ENCODE measurements at regions not wholly inside any gene's neighbourhood (a gene's known extent, or its start where the extent isn't known, plus 50 kb on each side); places are given as distances from the start of the nearest gene placed in this dataset.
"Not testable (repeated sequence)": the region's sequence is repeated elsewhere in the genome, so short reads cannot be mapped to it uniquely, and the experiment has no call there.

- TF ChIP-seq, protein P1, sequence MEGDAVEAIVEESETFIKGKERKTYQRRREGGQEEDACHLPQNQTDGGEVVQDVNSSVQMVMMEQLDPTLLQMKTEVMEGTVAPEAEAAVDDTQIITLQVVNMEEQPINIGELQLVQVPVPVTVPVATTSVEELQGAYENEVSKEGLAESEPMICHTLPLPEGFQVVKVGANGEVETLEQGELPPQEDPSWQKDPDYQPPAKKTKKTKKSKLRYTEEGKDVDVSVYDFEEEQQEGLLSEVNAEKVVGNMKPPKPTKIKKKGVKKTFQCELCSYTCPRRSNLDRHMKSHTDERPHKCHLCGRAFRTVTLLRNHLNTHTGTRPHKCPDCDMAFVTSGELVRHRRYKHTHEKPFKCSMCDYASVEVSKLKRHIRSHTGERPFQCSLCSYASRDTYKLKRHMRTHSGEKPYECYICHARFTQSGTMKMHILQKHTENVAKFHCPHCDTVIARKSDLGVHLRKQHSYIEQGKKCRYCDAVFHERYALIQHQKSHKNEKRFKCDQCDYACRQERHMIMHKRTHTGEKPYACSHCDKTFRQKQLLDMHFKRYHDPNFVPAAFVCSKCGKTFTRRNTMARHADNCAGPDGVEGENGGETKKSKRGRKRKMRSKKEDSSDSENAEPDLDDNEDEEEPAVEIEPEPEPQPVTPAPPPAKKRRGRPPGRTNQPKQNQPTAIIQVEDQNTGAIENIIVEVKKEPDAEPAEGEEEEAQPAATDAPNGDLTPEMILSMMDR (IDR thresholded peaks at IDR 0.05): not testable (repeated sequence)
- not testable (repeated sequence) for TF ChIP-seq ZBTB33 (IDR thresholded peaks at IDR 0.05; ENCODE audit: borderline replicate concordance, low read depth); NFIC (IDR thresholded peaks at IDR 0.05; ENCODE audit: borderline replicate concordance); POLR2AphosphoS5 (IDR thresholded peaks at IDR 0.05; ENCODE audit: low read depth, low read length); RAD21 (IDR thresholded peaks at IDR 0.05; ENCODE audit: low read length); EP300 (IDR thresholded peaks at IDR 0.05; ENCODE audit: borderline replicate concordance in 1 of 2, low read depth in 1 of 2, low read length in 1 of 2)
These were observed 187.0 kb upstream of the ZNF658 start for GRCh38 chr9:66713552-66713951.

Measured in SK-N-SH (cell line).